ENCODE measurements at regions not wholly inside any gene's neighbourhood (a gene's known extent, or its start where the extent isn't known, plus 50 kb on each side); places are given as distances from the start of the nearest gene placed in this dataset.
"Not testable (repeated sequence)": the region's sequence is repeated elsewhere in the genome, so short reads cannot be mapped to it uniquely, and the experiment has no call there.

DNA sequence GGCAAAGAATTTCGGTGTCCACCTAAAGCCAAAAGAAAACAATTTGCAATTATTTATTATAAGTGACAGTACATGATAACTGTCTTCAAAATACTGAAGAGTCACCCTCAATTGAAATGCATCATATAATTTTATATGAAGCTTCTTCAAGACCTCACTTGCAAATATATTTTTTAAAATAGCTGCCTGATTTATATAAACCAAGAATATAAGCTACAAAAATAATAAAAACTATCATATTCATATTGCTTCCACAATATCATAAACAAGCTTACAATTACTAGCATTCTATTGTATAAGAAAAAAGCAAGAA is 144.1 kb downstream of the CETN3 start:
- Histone ChIP-seq H3K4me1 (peaks cover 2% of the 10 kb centered on the region), H3K4me3 (no peak overlapping the region), H3K36me3 (no peaks in the 10 kb centered on the region), H3K27me3 (no peaks in the 10 kb centered on the region), H3K9me3 (no peaks in the 10 kb centered on the region), H3K27ac (no peak overlapping the region)
- no peak for DNase-seq (ENCODE audit: low spot score in 2 of 2)
- TF ChIP-seq EP300 (IDR thresholded peaks at IDR 0.05): no peak
- no peak for TF ChIP-seq POLR2A (IDR thresholded peaks at IDR 0.05)
- TF ChIP-seq, protein P1, sequence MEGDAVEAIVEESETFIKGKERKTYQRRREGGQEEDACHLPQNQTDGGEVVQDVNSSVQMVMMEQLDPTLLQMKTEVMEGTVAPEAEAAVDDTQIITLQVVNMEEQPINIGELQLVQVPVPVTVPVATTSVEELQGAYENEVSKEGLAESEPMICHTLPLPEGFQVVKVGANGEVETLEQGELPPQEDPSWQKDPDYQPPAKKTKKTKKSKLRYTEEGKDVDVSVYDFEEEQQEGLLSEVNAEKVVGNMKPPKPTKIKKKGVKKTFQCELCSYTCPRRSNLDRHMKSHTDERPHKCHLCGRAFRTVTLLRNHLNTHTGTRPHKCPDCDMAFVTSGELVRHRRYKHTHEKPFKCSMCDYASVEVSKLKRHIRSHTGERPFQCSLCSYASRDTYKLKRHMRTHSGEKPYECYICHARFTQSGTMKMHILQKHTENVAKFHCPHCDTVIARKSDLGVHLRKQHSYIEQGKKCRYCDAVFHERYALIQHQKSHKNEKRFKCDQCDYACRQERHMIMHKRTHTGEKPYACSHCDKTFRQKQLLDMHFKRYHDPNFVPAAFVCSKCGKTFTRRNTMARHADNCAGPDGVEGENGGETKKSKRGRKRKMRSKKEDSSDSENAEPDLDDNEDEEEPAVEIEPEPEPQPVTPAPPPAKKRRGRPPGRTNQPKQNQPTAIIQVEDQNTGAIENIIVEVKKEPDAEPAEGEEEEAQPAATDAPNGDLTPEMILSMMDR (IDR thresholded peaks at IDR 0.05): no peak
- no peak for TF ChIP-seq POLR2AphosphoS5 (IDR thresholded peaks at IDR 0.05)
- WGBS: 2% methylated on average over 1 of the region's 1 CpG

DNA sequence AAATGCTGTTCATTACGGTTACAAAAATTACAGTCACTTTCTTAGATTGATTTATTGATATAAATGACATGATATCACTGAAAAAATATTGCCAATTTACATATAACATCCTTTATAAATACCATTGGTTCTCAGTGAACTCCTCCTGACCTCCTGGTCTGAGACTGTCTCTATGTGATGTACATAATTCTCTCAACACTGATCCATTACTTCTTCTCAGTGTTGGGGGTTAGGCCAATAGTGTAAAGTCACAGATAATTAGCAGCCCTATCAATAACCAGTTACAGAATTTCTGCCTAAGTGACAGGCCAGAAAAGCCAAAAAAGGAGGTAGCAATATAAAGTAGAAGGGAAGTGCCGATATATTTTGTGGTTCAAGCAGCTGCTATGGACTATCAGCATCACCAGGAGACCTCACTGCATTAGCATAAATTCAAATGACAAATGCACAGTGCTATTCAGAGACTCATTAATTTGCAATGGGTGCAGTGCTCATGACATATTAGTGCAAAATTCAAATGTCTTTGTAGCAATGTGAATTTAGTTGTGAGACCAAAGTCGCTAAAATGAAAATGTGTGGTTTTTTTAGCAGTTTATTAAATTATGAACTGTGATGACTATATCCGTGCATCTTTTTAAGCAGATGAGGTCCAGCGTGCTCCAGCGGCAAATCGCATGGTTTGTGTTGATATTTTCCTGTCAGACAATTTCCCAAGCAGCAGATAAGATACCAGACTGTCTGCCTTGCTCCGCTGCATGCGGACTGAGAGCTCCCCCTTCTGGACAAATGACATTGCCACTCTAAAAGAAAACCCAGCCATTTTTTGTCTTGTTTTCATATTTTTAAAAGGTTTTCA is 144.6 kb downstream of the CETN3 start:
- WGBS: 28% methylated on average over 9 of the region's 9 CpGs
- Histone ChIP-seq H3K27me3 (no peaks in the 10 kb centered on the region), H3K27ac (no peak overlapping the region), H3K4me3 (no peak overlapping the region), H3K36me3 (no peaks in the 10 kb centered on the region), H3K9me3 (no peaks in the 10 kb centered on the region), H3K4me1 (peaks cover 2% of the 10 kb centered on the region)
- no peak for TF ChIP-seq POLR2AphosphoS5 (IDR thresholded peaks at IDR 0.05)
- TF ChIP-seq, protein P1 (IDR thresholded peaks at IDR 0.05): peak; percentile 63 to 83
- DNase-seq (ENCODE audit: low spot score in 2 of 2): peak in 1 of 2 donors; percentile 58

DNA sequence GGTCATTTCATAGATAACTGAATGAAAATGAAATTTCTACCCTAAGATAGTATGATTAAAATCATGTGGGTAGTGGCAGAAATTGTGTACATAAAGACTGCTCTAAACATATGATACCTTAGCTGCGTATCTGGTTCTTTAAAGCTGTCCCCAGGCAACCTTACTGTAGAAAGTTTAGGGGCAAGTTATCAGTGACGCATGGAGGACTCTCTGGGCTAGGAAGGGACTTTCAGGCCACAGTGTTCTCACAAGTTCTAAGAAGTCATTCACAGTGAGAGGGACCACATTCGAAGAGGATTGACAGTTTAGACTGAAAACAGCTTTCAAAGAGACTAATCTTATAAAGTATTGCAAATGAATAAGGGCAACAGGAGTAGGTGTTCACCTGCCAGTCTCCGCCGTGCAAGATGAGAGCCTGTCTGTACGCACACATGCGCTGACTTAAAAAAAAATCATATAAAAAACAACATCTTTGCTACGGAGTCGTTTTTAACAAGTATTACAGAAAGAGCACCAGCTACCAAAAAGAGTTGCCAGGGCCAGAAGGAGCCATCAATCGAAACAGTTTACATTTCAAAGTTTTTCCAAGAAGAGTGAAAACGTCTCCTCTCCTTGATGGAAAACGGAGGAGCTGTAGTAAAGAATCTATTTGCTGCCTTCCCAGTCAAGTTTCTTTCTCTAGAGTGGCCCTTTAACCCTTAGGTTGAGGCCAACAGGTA is 146.3 kb downstream of the CETN3 start:
- H3K4me1 ChIP-seq: peaks cover 2% of the 10 kb centered on the region
- no peaks in the 10 kb centered on the region for H3K9me3 ChIP-seq
- H3K36me3 ChIP-seq: no peaks in the 10 kb centered on the region
- TF ChIP-seq POLR2AphosphoS5 (IDR thresholded peaks at IDR 0.05) (no peak), POLR2A (IDR thresholded peaks at IDR 0.05) (no peak), EP300 (IDR thresholded peaks at IDR 0.05) (no peak)
- TF ChIP-seq, protein P1 (IDR thresholded peaks at IDR 0.05): no peak
- H3K27ac ChIP-seq: no peak overlapping the region
- H3K4me3 ChIP-seq: no peak overlapping the region
- WGBS: 82% methylated on average over 12 of the region's 12 CpGs
- DNase-seq (ENCODE audit: low spot score in 2 of 2): no peak
- no peaks in the 10 kb centered on the region for H3K27me3 ChIP-seq

- Histone ChIP-seq H3K36me3 (no peaks in the 10 kb centered on the region), H3K27me3 (no peaks in the 10 kb centered on the region), H3K4me3 (no peak overlapping the region), H3K9me3 (no peaks in the 10 kb centered on the region), H3K27ac (no peak overlapping the region), H3K4me1 (no peaks in the 10 kb centered on the region)
- DNase-seq (ENCODE audit: low spot score in 2 of 2): no peak
- TF ChIP-seq POLR2AphosphoS5 (IDR thresholded peaks at IDR 0.05): no peak
- WGBS: 96% methylated on average over 1 of the region's 1 CpG
These were observed 158.1 kb downstream of the CETN3 start for GRCh38 chr5:90251447-90251846.

GRCh38 chr5:90248640-90249039 is 160.9 kb downstream of the CETN3 start:
- no peaks in the 10 kb centered on the region for H3K4me1 ChIP-seq
- TF ChIP-seq POLR2A (IDR thresholded peaks at IDR 0.05) (no peak), EP300 (IDR thresholded peaks at IDR 0.05) (no peak), POLR2AphosphoS5 (IDR thresholded peaks at IDR 0.05) (no peak)
- TF ChIP-seq, protein P1 (IDR thresholded peaks at IDR 0.05): no peak
- H3K4me3 ChIP-seq: no peak overlapping the region
- DNase-seq (ENCODE audit: low spot score in 2 of 2): no peak
- no peaks in the 10 kb centered on the region for H3K27me3 ChIP-seq
- WGBS: 39% methylated on average over 1 of the region's 1 CpG
- no peaks in the 10 kb centered on the region for H3K36me3 ChIP-seq
- no peaks in the 10 kb centered on the region for H3K9me3 ChIP-seq
- no peak overlapping the region for H3K27ac ChIP-seq

GRCh38 chr5:90243848-90244247 is 165.7 kb downstream of the CETN3 start:
- not testable (repeated sequence) for H3K4me1 ChIP-seq; H3K36me3 ChIP-seq; DNase-seq (ENCODE audit: low spot score in 2 of 2); H3K9me3 ChIP-seq; H3K27me3 ChIP-seq; H3K27ac ChIP-seq; H3K4me3 ChIP-seq
- 93% methylated on average over 3 of the region's 3 CpGs for WGBS
